Mesenchymal stem cell (in vitro differentiated cells and primary cell): ENCODE measurements at regions not wholly inside any gene's neighbourhood (a gene's known extent, or its start where the extent isn't known, plus 50 kb on each side); places are given as distances from the start of the nearest gene placed in this dataset.

Experiments
- DNase-seq: peaks from one replicate; pipeline ENCODE4 v3.0.0-alpha.2; 2013
- H2AFZ ChIP-seq: one replicate; pipeline ENCODE4 v1.6.1; 2013; ENCODE audit warnings: low read depth, mild to moderate bottlenecking, control low read depth, inconsistent platforms, low read length, moderate library complexity
- H2AK5ac ChIP-seq: 2 replicates; pipeline ENCODE4 v1.6.1; 2013; ENCODE audit warnings: low read length, moderate library complexity, mild to moderate bottlenecking, inconsistent platforms; ENCODE audit not compliant: severe bottlenecking
- H2BK120ac ChIP-seq: one replicate; pipeline ENCODE4 v1.6.1; 2013; ENCODE audit warnings: low read depth, mild to moderate bottlenecking, inconsistent platforms, low read length, moderate library complexity
- H2BK12ac ChIP-seq, 2 experiments: one replicate each; pipeline ENCODE4 v1.6.1; 2013; ENCODE audit warnings: inconsistent platforms in 2 of 2, low read length in 2 of 2, mild to moderate bottlenecking in 2 of 2, moderate library complexity in 2 of 2, control low read depth in 1 of 2
- H2BK15ac ChIP-seq: one replicate; pipeline ENCODE4 v1.6.1; 2013; ENCODE audit warnings: mild to moderate bottlenecking, low read depth, inconsistent platforms; ENCODE audit not compliant: poor library complexity, severe bottlenecking
- H2BK5ac ChIP-seq: 2 replicates; pipeline ENCODE4 v1.6.1; 2013; ENCODE audit warnings: low read depth, mild to moderate bottlenecking, low read length, control low read depth, inconsistent platforms; ENCODE audit not compliant: poor library complexity, severe bottlenecking
- H3K14ac ChIP-seq, 2 experiments: one replicate each; pipeline ENCODE4 v1.6.1; 2013; ENCODE audit warnings: inconsistent platforms in 2 of 2, low read length in 2 of 2, control low read depth in 1 of 2, mild to moderate bottlenecking in 1 of 2, moderate library complexity in 1 of 2
- H3K18ac ChIP-seq, 2 experiments: one replicate each; pipeline ENCODE4 v1.6.1; 2013; ENCODE audit warnings: inconsistent platforms in 2 of 2, low read length in 2 of 2, control low read depth in 1 of 2, low read depth in 1 of 2, mild to moderate bottlenecking in 1 of 2
- H3K23ac ChIP-seq, 2 experiments: one replicate each; pipeline ENCODE4 v1.6.1; 2013; ENCODE audit warnings: inconsistent platforms in 2 of 2, low read length in 2 of 2, mild to moderate bottlenecking in 2 of 2, moderate library complexity in 2 of 2, control low read depth in 1 of 2
- H3K27ac ChIP-seq: 2 replicates; pipeline ENCODE4 v1.5.1; 2013; ENCODE audit warnings: mild to moderate bottlenecking, moderate library complexity, low read length, control low read depth, inconsistent platforms; ENCODE audit not compliant: poor library complexity, severe bottlenecking
- H3K27me3 ChIP-seq, 2 experiments: 2 replicates each; pipeline versions ENCODE4 v1.6.1 to v1.7.0; 2013; ENCODE audit warnings: low read length in 2 of 2, mild to moderate bottlenecking in 2 of 2, moderate library complexity in 2 of 2, control low read depth in 1 of 2, inconsistent platforms in 1 of 2; ENCODE audit not compliant: control insufficient read depth in 1 of 2, insufficient read depth in 1 of 2
- H3K36me3 ChIP-seq, 2 experiments: 2 replicates each; pipeline versions ENCODE4 v1.6.1 to v1.7.0; 2013; ENCODE audit warnings: low read length in 2 of 2, control low read depth in 1 of 2, inconsistent platforms in 1 of 2, low read depth in 1 of 2, mild to moderate bottlenecking in 1 of 2; ENCODE audit not compliant: insufficient read depth in 2 of 2, control insufficient read depth in 1 of 2
- H3K4ac ChIP-seq, 2 experiments: one replicate each; pipeline ENCODE4 v1.6.1; 2013; ENCODE audit warnings: inconsistent platforms in 2 of 2, low read length in 2 of 2, mild to moderate bottlenecking in 2 of 2, moderate library complexity in 2 of 2, control low read depth in 1 of 2, low read depth in 1 of 2
- H3K4me1 ChIP-seq: 2 replicates; pipeline ENCODE4 v1.6.1; 2013; ENCODE audit warnings: low read depth, low read length, control low read depth; ENCODE audit not compliant: control insufficient read depth, insufficient read depth
- H3K4me2 ChIP-seq: 2 replicates; pipeline ENCODE4 v1.6.1; 2013; ENCODE audit warnings: low read length, mild to moderate bottlenecking, inconsistent platforms; ENCODE audit not compliant: poor library complexity, severe bottlenecking
- H3K4me3 ChIP-seq, 2 experiments: 2 replicates each; pipeline versions ENCODE4 v1.5.1 to v1.7.0; 2013; ENCODE audit warnings: low read length in 2 of 2, mild to moderate bottlenecking in 2 of 2, control low read depth in 1 of 2, low read depth in 1 of 2; ENCODE audit not compliant: insufficient read depth in 1 of 2
- H3K79me1 ChIP-seq: replicated peaks from 2 replicates; pipeline ENCODE4 v1.6.1; 2013; ENCODE audit warnings: mild to moderate bottlenecking, control low read depth, low read length, inconsistent platforms; ENCODE audit not compliant: poor library complexity, severe bottlenecking
- H3K9ac ChIP-seq: 2 replicates; pipeline ENCODE4 v1.7.0; 2013; ENCODE audit warnings: mild to moderate bottlenecking, low read length, moderate library complexity
- H3K9me3 ChIP-seq: 2 replicates; pipeline ENCODE4 v1.7.0; 2013; ENCODE audit warnings: mild to moderate bottlenecking, low read length; ENCODE audit not compliant: control insufficient read depth
- H4K8ac ChIP-seq: one replicate; pipeline ENCODE4 v1.6.1; 2013; ENCODE audit warnings: inconsistent platforms, mild to moderate bottlenecking, low read length, moderate library complexity
- H4K91ac ChIP-seq: one replicate; pipeline ENCODE4 v1.6.1; 2013; ENCODE audit warnings: mild to moderate bottlenecking, low read length, inconsistent platforms
- WGBS: methylation state at CpG from one replicate; pipeline ENCODE4 v1.1.7; 2013; ENCODE audit warnings: mixed read lengths; 5-methylcytosine and 5-hydroxymethylcytosine counted together

- H2BK15ac ChIP-seq: no peak overlapping the region
- no peak overlapping the region for H2BK120ac ChIP-seq
- 93% methylated on average over 1 of the region's 1 CpG for WGBS
- H2AK5ac ChIP-seq: no peak overlapping the region
- no peak overlapping the region for H3K4ac ChIP-seq
- H3K4me2 ChIP-seq: no peak overlapping the region
- no peaks in the 10 kb centered on the region for H3K27me3 ChIP-seq
- H4K91ac ChIP-seq: no peak overlapping the region
- no peak overlapping the region for H2BK5ac ChIP-seq
- H4K8ac ChIP-seq: no peak overlapping the region
- H3K27ac ChIP-seq: no peak overlapping the region
- no peak overlapping the region for H3K23ac ChIP-seq
- H3K9me3 ChIP-seq: peaks cover 14% of the 10 kb centered on the region
- H2BK12ac ChIP-seq: no peak overlapping the region
- no peaks in the 10 kb centered on the region for H3K4me1 ChIP-seq
- no peak overlapping the region for H3K18ac ChIP-seq
- H3K79me1 ChIP-seq: no peaks in the 10 kb centered on the region
- H2AFZ ChIP-seq: no peak overlapping the region
- H3K9ac ChIP-seq: no peak overlapping the region
- H3K14ac ChIP-seq: no peak overlapping the region
- H3K4me3 ChIP-seq: no peak overlapping the region
- DNase-seq: no peak
- no peaks in the 10 kb centered on the region for H3K36me3 ChIP-seq
These were observed 369.1 kb downstream of the ZNF608 start for GRCh38 chr5:124377386-124377785.

DNA sequence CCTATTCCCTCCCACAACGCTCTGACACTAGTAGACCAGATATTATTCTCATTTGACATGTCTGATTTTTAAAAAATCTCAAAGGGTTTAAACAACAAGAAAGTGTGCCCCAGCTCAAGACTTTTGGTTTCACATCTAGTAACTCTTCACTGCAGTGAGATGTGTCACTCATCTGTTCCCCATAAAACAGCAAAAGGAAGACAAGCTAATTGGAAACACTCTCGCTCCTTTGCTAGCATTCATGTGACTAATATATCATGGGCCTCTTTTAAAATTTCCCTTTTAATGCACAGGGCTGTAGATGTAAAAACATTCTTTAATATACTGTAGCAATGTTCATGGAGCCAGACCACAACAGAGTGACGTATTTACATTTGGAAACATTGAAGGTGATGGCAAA is 372.6 kb downstream of the ZNF608 start:
- no peak overlapping the region for H3K23ac ChIP-seq
- no peak overlapping the region for H3K9ac ChIP-seq
- no peak overlapping the region for H3K18ac ChIP-seq
- H2AK5ac ChIP-seq: no peak overlapping the region
- no peak overlapping the region for H4K91ac ChIP-seq
- no peak for DNase-seq
- H4K8ac ChIP-seq: no peak overlapping the region
- H3K27ac ChIP-seq: no peak overlapping the region
- no peak overlapping the region for H3K4me3 ChIP-seq
- H3K4me2 ChIP-seq: no peak overlapping the region
- no peaks in the 10 kb centered on the region for H3K4me1 ChIP-seq
- H3K79me1 ChIP-seq: no peaks in the 10 kb centered on the region
- no peak overlapping the region for H2BK12ac ChIP-seq
- H2BK15ac ChIP-seq: no peak overlapping the region
- no peak overlapping the region for H3K14ac ChIP-seq
- no peak overlapping the region for H2AFZ ChIP-seq
- H3K27me3 ChIP-seq: no peaks in the 10 kb centered on the region
- no peak overlapping the region for H2BK120ac ChIP-seq
- 86% methylated on average over 3 of the region's 3 CpGs for WGBS
- H3K36me3 ChIP-seq: no peaks in the 10 kb centered on the region
- no peak overlapping the region for H2BK5ac ChIP-seq
- no peak overlapping the region for H3K4ac ChIP-seq
- H3K9me3 ChIP-seq: peaks cover 3% of the 10 kb centered on the region

- no peak overlapping the region for H4K8ac ChIP-seq
- H3K4ac ChIP-seq: no peak overlapping the region
- no peak overlapping the region for H3K23ac ChIP-seq
- no peak overlapping the region for H2BK15ac ChIP-seq
- H2AFZ ChIP-seq: no peak overlapping the region
- no peaks in the 10 kb centered on the region for H3K27me3 ChIP-seq
- H4K91ac ChIP-seq: no peak overlapping the region
- no peaks in the 10 kb centered on the region for H3K4me1 ChIP-seq
- peaks cover 3% of the 10 kb centered on the region for H3K9me3 ChIP-seq
- 40% methylated on average over 4 of the region's 4 CpGs for WGBS
- no peak overlapping the region for H3K27ac ChIP-seq
- H3K79me1 ChIP-seq: no peaks in the 10 kb centered on the region
- no peak overlapping the region for H2BK120ac ChIP-seq
- no peak overlapping the region for H3K14ac ChIP-seq
- peak overlapping the region in 1 of 2 experiments; percentile 13 for H3K18ac ChIP-seq
- no peak overlapping the region for H3K9ac ChIP-seq
- no peak overlapping the region for H3K4me3 ChIP-seq
- peak; percentile 52 for DNase-seq
- H3K4me2 ChIP-seq: no peak overlapping the region
- H2BK12ac ChIP-seq: peak overlapping the region in 1 of 2 experiments; percentile 77
- H2AK5ac ChIP-seq: no peak overlapping the region
- no peak overlapping the region for H2BK5ac ChIP-seq
- no peaks in the 10 kb centered on the region for H3K36me3 ChIP-seq
These were observed 374.0 kb downstream of the ZNF608 start for GRCh38 chr5:124372457-124372856.

DNA sequence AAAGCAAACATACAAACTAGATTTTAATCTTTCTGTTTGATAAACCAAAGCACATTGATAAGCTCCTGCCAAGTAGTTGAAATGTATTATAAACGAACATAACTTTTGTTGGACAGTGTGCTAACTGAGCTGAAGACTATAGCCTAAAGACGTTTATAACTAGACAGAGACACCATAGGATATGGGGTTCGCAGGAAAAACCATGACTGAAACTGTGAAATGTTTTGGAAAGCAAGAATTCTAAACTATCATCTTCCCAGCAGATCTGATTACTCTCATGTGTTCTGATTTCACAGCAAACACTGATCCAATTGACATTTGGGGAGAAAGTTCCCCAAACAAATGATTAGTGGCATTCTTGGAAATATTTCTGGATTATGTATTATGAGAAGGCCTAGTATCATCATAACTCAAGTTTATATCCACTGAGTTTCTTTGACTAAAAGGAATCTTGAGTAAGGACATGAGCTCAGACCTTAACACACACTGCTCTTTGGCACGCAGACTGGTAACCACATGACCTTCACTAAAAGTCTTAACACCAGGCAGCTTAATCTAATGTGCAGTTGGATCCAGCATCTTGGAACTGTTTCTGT is 375.2 kb downstream of the ZNF608 start:
- peak; percentile 60 for DNase-seq
- no peak overlapping the region for H2BK15ac ChIP-seq
- H4K8ac ChIP-seq: no peak overlapping the region
- no peak overlapping the region for H2BK120ac ChIP-seq
- H3K23ac ChIP-seq: no peak overlapping the region
- no peak overlapping the region for H2BK12ac ChIP-seq
- H3K79me1 ChIP-seq: no peaks in the 10 kb centered on the region
- no peak overlapping the region for H3K4ac ChIP-seq
- no peak overlapping the region for H3K14ac ChIP-seq
- H2AK5ac ChIP-seq: no peak overlapping the region
- no peak overlapping the region for H3K18ac ChIP-seq
- no peak overlapping the region for H3K9ac ChIP-seq
- no peak overlapping the region for H2AFZ ChIP-seq
- peaks cover 3% of the 10 kb centered on the region for H3K9me3 ChIP-seq
- 75% methylated on average over 4 of the region's 4 CpGs for WGBS
- H3K27ac ChIP-seq: no peak overlapping the region
- H3K4me1 ChIP-seq: no peaks in the 10 kb centered on the region
- H3K4me3 ChIP-seq: no peak overlapping the region
- H3K4me2 ChIP-seq: no peak overlapping the region
- no peaks in the 10 kb centered on the region for H3K36me3 ChIP-seq
- H2BK5ac ChIP-seq: no peak overlapping the region
- no peak overlapping the region for H4K91ac ChIP-seq
- H3K27me3 ChIP-seq: no peaks in the 10 kb centered on the region
